Thyroid gland (tissue), 4 donors: ENCODE measurements at regions not wholly inside any gene's neighbourhood (a gene's known extent, or its start where the extent isn't known, plus 50 kb on each side); places are given as distances from the start of the nearest gene placed in this dataset.

Source experiments
- DNase-seq, 2 donors: peaks; one replicate each; pipeline ENCODE4 v3.0.0-alpha.2; 2019
- H3K27ac ChIP-seq, 3 donors: fragments of 200-600 bp; sonication (generic); 1 replicate in 2 of 3; 2 replicates in 1 of 3; pipeline ENCODE4 v1.5.1; 2016 to 2019; ENCODE audit warnings: mild to moderate bottlenecking in 1 of 3, moderate library complexity in 1 of 3
- H3K27me3 ChIP-seq: fragments of 200-600 bp; sonication (generic); one replicate; pipeline ENCODE4 v1.5.1; 2019
- H3K36me3 ChIP-seq, 2 donors: fragments of 200-600 bp; sonication (generic); one replicate each; pipeline ENCODE4 v1.5.1; 2016 to 2019
- H3K4me1 ChIP-seq, 2 donors: fragments of 200-600 bp; sonication (generic); one replicate each; pipeline ENCODE4 v1.5.1; 2017 to 2019
- H3K4me3 ChIP-seq, 3 donors: fragments of 200-600 bp; sonication (generic); replicated peaks in 1 of 3; 1 replicate in 2 of 3; 2 replicates in 1 of 3; pipeline ENCODE4 v1.5.1; 2016; ENCODE audit warnings: mild to moderate bottlenecking in 1 of 3
- H3K9me3 ChIP-seq: fragments of 200-600 bp; sonication (generic); one replicate; pipeline ENCODE4 v1.5.1; 2017
- CTCF ChIP-seq, 6 experiments: fragments of 200-600 bp in 3 of 6; fragments of 450-650 bp in 3 of 6; sonication (generic) in 3 of 6; IDR thresholded peaks; one replicate each; pipeline ENCODE4 v1.5.1; 2016 to 2019; ENCODE audit warnings: antibody characterized with exemption in 6 of 6, mild to moderate bottlenecking in 2 of 6, inconsistent platforms in 1 of 6, moderate library complexity in 1 of 6
- POLR2A ChIP-seq, 2 donors: fragments of 450-650 bp; IDR thresholded peaks; one replicate each; pipeline ENCODE4 v1.6.1; 2017; ENCODE audit warnings: antibody characterized with exemption in 2 of 2, mild to moderate bottlenecking in 2 of 2, moderate library complexity in 1 of 2
- WGBS, 2 donors: methylation state at CpG; one replicate each; pipeline ENCODE4 v1.1.5; 2017; 5-methylcytosine and 5-hydroxymethylcytosine counted together
- intact Hi-C: fragments of 100-400 bp; cut with DNase I; formaldehyde crosslinking; loops from one replicate; pipeline ENCODE4 v1.15.1; 2023

- Histone ChIP-seq H3K27me3 (no peaks in the 10 kb centered on the region), H3K27ac (no peak overlapping the region), H3K4me1 (no peaks in the 10 kb centered on the region), H3K4me3 (no peak overlapping the region), H3K9me3 (no peaks in the 10 kb centered on the region), H3K36me3 (no peaks in the 10 kb centered on the region)
- intact Hi-C loops = no loop called here
- no peak for DNase-seq
- no peak for TF ChIP-seq POLR2A (IDR thresholded peaks at IDR 0.05)
- 81 to 85% methylated on average over 10 of the region's 10 CpGs for WGBS, 2 donors
These were observed 256.1 kb downstream of the NDUFA10 start for GRCh38 chr2:239768907-239769553.

- Histone ChIP-seq H3K27me3 (no peaks in the 10 kb centered on the region), H3K36me3 (no peaks in the 10 kb centered on the region), H3K27ac (no peak overlapping the region), H3K9me3 (no peaks in the 10 kb centered on the region), H3K4me1 (no peaks in the 10 kb centered on the region), H3K4me3 (no peak overlapping the region)
- DNase-seq = no peak
- intact Hi-C loops = no loop called here
- no peak for TF ChIP-seq POLR2A (IDR thresholded peaks at IDR 0.05)
- TF ChIP-seq CTCF (IDR thresholded peaks at IDR 0.05) = no peak
- WGBS, 2 donors = 95 to 96% methylated on average over 17 to 22 of the region's 23 CpGs
These were observed 256.9 kb downstream of the NDUFA10 start for GRCh38 chr2:239768031-239768790.

GRCh38 chr2:239767021-239767905 is 257.9 kb downstream of the NDUFA10 start:
- H3K27ac ChIP-seq = no peak overlapping the region
- WGBS, 2 donors = 68 to 76% methylated on average over 11 to 12 of the region's 26 CpGs
- no peaks in the 10 kb centered on the region for H3K36me3 ChIP-seq
- no peaks in the 10 kb centered on the region for H3K4me1 ChIP-seq
- TF ChIP-seq CTCF (IDR thresholded peaks at IDR 0.05) = no peak
- no peak for TF ChIP-seq POLR2A (IDR thresholded peaks at IDR 0.05)
- H3K27me3 ChIP-seq = no peaks in the 10 kb centered on the region
- no peak for DNase-seq
- intact Hi-C loops = no loop called here
- no peaks in the 10 kb centered on the region for H3K9me3 ChIP-seq
- no peak overlapping the region for H3K4me3 ChIP-seq

GRCh38 chr2:239765911-239766310 is 259.2 kb downstream of the NDUFA10 start:
- DNase-seq = no peak
- WGBS, 2 donors = 89 to 92% methylated on average over 10 to 12 of the region's 12 CpGs
- no peaks in the 10 kb centered on the region for H3K36me3 ChIP-seq
- TF ChIP-seq CTCF (IDR thresholded peaks at IDR 0.05) = no peak
- no peak for TF ChIP-seq POLR2A (IDR thresholded peaks at IDR 0.05)
- H3K27ac ChIP-seq = no peak overlapping the region
- intact Hi-C loops = no loop called here
- no peaks in the 10 kb centered on the region for H3K4me1 ChIP-seq
- no peaks in the 10 kb centered on the region for H3K9me3 ChIP-seq
- no peak overlapping the region for H3K4me3 ChIP-seq
- no peaks in the 10 kb centered on the region for H3K27me3 ChIP-seq

GRCh38 chr2:239765076-239765845 is 259.9 kb downstream of the NDUFA10 start:
- DNase-seq = no peak
- Histone ChIP-seq H3K27ac (no peak overlapping the region), H3K4me3 (no peak overlapping the region), H3K27me3 (no peaks in the 10 kb centered on the region), H3K9me3 (no peaks in the 10 kb centered on the region), H3K36me3 (no peaks in the 10 kb centered on the region), H3K4me1 (no peaks in the 10 kb centered on the region)
- TF ChIP-seq CTCF (IDR thresholded peaks at IDR 0.05) (no peak), POLR2A (IDR thresholded peaks at IDR 0.05) (no peak)
- intact Hi-C loops = no loop called here
- 74 to 76% methylated on average over 17 of the region's 17 CpGs for WGBS, 2 donors
